Astrocyte of the cerebellum (primary cell): ENCODE measurements at regions not wholly inside any gene's neighbourhood (a gene's known extent, or its start where the extent isn't known, plus 50 kb on each side); places are given as distances from the start of the nearest gene placed in this dataset.
A peak's percentile ranks its signal among the peaks of the same experiment; 100 is the strongest.
"Not testable (repeated sequence)": the region's sequence is repeated elsewhere in the genome, so short reads cannot be mapped to it uniquely, and the experiment has no call there.

Experiments used
- DNase-seq: peaks from one replicate; pipeline ENCODE4 v3.0.0-alpha.2; 2011; ENCODE audit warnings: low read depth
- H3K4me3 ChIP-seq: 2 replicates; pipeline ENCODE4 v1.5.1; 2011; ENCODE audit warnings: mild to moderate bottlenecking, low read depth, low read length, moderate library complexity
- CTCF ChIP-seq: IDR thresholded peaks from 2 replicates; pipeline ENCODE4 v1.5.1; 2012; ENCODE audit warnings: low read length, low read depth, moderate library complexity, mild to moderate bottlenecking; ENCODE audit errors: missing control alignments
- in situ Hi-C: cut with HindIII; loops from 2 replicates; pipeline ENCODE4 v1.10.0; 2017; ENCODE audit warnings: low sequenced_read_pairs

GRCh38 chr5:159586921-159587320 lies 256.6 kb upstream of the IL12B start:
- in situ Hi-C loops, result no loop called here
- no peak overlapping the region for H3K4me3 ChIP-seq
- no peak for DNase-seq
- TF ChIP-seq CTCF, result no peak

GRCh38 chr5:159588941-159589340 lies 258.7 kb upstream of the IL12B start:
- no peak for TF ChIP-seq CTCF
- no peak for DNase-seq
- in situ Hi-C loops, result no loop called here
- no peak overlapping the region for H3K4me3 ChIP-seq

- TF ChIP-seq CTCF, result no peak
- in situ Hi-C loops, result no loop called here
- H3K4me3 ChIP-seq, result no peak overlapping the region
- no peak for DNase-seq
These were observed 263.3 kb upstream of the IL12B start for GRCh38 chr5:159593518-159594073.

GRCh38 chr5:159595561-159595960 lies 265.3 kb upstream of the IL12B start:
- in situ Hi-C loops, DNase-seq: not testable (repeated sequence)

GRCh38 chr5:159601216-159601615 lies 270.9 kb upstream of the IL12B start:
- no peak for TF ChIP-seq CTCF
- DNase-seq, result no peak
- no peak overlapping the region for H3K4me3 ChIP-seq
- in situ Hi-C loops, result no loop called here

More at GRCh38 chr5:159595561-159595960, 265.3 kb upstream of the IL12B start:
- H3K4me3 ChIP-seq, result not testable (repeated sequence)

- no peak for TF ChIP-seq CTCF
- in situ Hi-C loops, result no loop called here
- no peak for DNase-seq
- no peak overlapping the region for H3K4me3 ChIP-seq
These were observed 272.1 kb upstream of the IL12B start for GRCh38 chr5:159602434-159602833.

GRCh38 chr5:159605585-159605984 lies 275.3 kb upstream of the IL12B start:
- in situ Hi-C loops, result no loop called here
- no peak for TF ChIP-seq CTCF
- DNase-seq, result peak; percentile 69
- no peak overlapping the region for H3K4me3 ChIP-seq
